ENCODE measurements at regions not wholly inside any gene's neighbourhood (a gene's known extent, or its start where the extent isn't known, plus 50 kb on each side); places are given as distances from the start of the nearest gene placed in this dataset.

GRCh38 chr5:44441460-44441859, 52.2 kb upstream of the FGF10 start:
- Histone ChIP-seq H3K4me3 (ENCODE audit: low read depth, low read length) (no peak overlapping the region), H3K27me3 (replicated peaks) (no peaks in the 10 kb centered on the region), H3K27ac (no peak overlapping the region), H3K36me3 (replicated peaks) (no peaks in the 10 kb centered on the region)
- no peak for DNase-seq
- TF ChIP-seq, protein P1, sequence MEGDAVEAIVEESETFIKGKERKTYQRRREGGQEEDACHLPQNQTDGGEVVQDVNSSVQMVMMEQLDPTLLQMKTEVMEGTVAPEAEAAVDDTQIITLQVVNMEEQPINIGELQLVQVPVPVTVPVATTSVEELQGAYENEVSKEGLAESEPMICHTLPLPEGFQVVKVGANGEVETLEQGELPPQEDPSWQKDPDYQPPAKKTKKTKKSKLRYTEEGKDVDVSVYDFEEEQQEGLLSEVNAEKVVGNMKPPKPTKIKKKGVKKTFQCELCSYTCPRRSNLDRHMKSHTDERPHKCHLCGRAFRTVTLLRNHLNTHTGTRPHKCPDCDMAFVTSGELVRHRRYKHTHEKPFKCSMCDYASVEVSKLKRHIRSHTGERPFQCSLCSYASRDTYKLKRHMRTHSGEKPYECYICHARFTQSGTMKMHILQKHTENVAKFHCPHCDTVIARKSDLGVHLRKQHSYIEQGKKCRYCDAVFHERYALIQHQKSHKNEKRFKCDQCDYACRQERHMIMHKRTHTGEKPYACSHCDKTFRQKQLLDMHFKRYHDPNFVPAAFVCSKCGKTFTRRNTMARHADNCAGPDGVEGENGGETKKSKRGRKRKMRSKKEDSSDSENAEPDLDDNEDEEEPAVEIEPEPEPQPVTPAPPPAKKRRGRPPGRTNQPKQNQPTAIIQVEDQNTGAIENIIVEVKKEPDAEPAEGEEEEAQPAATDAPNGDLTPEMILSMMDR (IDR thresholded peaks at IDR 0.05; ENCODE audit: low read depth, low read length, missing control alignments), result no peak
- in situ Hi-C loops (cut with HindIII; ENCODE audit: low pct_ligation_motif_present, low sequenced_read_pairs), result no loop called here

- Histone ChIP-seq H3K27ac (no peak overlapping the region), H3K27me3 (replicated peaks) (no peaks in the 10 kb centered on the region), H3K36me3 (replicated peaks) (no peaks in the 10 kb centered on the region), H3K4me3 (ENCODE audit: low read depth, low read length) (no peak overlapping the region)
- no peak for DNase-seq
- in situ Hi-C loops (cut with HindIII; ENCODE audit: low pct_ligation_motif_present, low sequenced_read_pairs), result no loop called here
- TF ChIP-seq, protein P1 (IDR thresholded peaks at IDR 0.05; ENCODE audit: low read depth, low read length, missing control alignments), result no peak
These were observed 51.0 kb upstream of the FGF10 start for GRCh38 chr5:44440186-44440585.

Measured in brain microvascular endothelial cell (primary cell).